ENCODE measurements at regions not wholly inside any gene's neighbourhood (a gene's known extent, or its start where the extent isn't known, plus 50 kb on each side); places are given as distances from the start of the nearest gene placed in this dataset.

- H3K27me3 ChIP-seq: peaks cover 12% of the 10 kb centered on the region
- H3K4me1 ChIP-seq (ENCODE audit: control insufficient read depth in 1 of 2, insufficient read depth in 1 of 2, low read depth in 1 of 2, low read length in 1 of 2): peaks cover 18 to 20% of the 10 kb centered on the region in 2 experiments
- no peaks in the 10 kb centered on the region for H3K9me3 ChIP-seq
- H3K4me3 ChIP-seq (ENCODE audit: low read depth in 1 of 2, low read length in 1 of 2): no peak overlapping the region
- no peak overlapping the region for H3K27ac ChIP-seq
- TF ChIP-seq CTCF (IDR thresholded peaks at IDR 0.05): no peak
- no peaks in the 10 kb centered on the region for H3K36me3 ChIP-seq
These were observed 77.3 kb upstream of the KCNH7 start for GRCh38 chr2:162915858-162916257.

GRCh38 chr2:162914161-162914560, 75.6 kb upstream of the KCNH7 start:
- no peak for TF ChIP-seq CTCF (IDR thresholded peaks at IDR 0.05)
- H3K27ac ChIP-seq: no peak overlapping the region
- no peaks in the 10 kb centered on the region for H3K36me3 ChIP-seq
- no peaks in the 10 kb centered on the region for H3K9me3 ChIP-seq
- H3K4me1 ChIP-seq (ENCODE audit: control insufficient read depth in 1 of 2, insufficient read depth in 1 of 2, low read depth in 1 of 2, low read length in 1 of 2): peaks cover 18 to 20% of the 10 kb centered on the region in 2 experiments
- no peak overlapping the region for H3K4me3 ChIP-seq (ENCODE audit: low read depth in 1 of 2, low read length in 1 of 2)
- H3K27me3 ChIP-seq: peaks cover 20% of the 10 kb centered on the region

- H3K4me3 ChIP-seq (ENCODE audit: low read depth in 1 of 2, low read length in 1 of 2): no peak overlapping the region
- H3K9me3 ChIP-seq: no peaks in the 10 kb centered on the region
- no peak for TF ChIP-seq CTCF (IDR thresholded peaks at IDR 0.05)
- H3K27me3 ChIP-seq: peaks cover 25% of the 10 kb centered on the region
- no peak overlapping the region for H3K27ac ChIP-seq
- peaks cover 11 to 12% of the 10 kb centered on the region in 2 experiments for H3K4me1 ChIP-seq (ENCODE audit: control insufficient read depth in 1 of 2, insufficient read depth in 1 of 2, low read depth in 1 of 2, low read length in 1 of 2)
- no peaks in the 10 kb centered on the region for H3K36me3 ChIP-seq
These were observed 74.2 kb upstream of the KCNH7 start for GRCh38 chr2:162912787-162913186.

DNA sequence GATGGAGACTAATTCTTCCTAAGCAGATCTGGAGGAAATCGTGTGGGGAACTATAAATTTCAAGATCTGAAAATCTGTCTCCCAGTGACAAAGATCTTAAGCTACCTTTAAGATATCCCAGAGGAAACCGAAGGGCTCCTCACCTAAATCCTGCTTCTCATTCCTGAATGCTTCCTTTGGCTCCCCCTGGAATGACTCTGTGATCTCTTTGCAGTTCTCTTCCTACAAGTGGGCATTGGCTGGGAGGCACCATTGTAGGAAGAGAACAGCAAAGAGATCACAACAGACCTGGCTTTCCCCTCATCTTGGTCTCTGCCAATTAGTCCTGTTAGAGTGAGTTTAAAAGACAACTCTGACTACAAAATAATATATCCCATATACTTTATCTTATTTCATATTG, 70.0 kb upstream of the KCNH7 start:
- H3K9me3 ChIP-seq: no peaks in the 10 kb centered on the region
- H3K4me3 ChIP-seq (ENCODE audit: low read depth in 1 of 2, low read length in 1 of 2): no peak overlapping the region
- H3K27me3 ChIP-seq: peaks cover 31% of the 10 kb centered on the region
- H3K4me1 ChIP-seq (ENCODE audit: control insufficient read depth in 1 of 2, insufficient read depth in 1 of 2, low read depth in 1 of 2, low read length in 1 of 2): no peaks in the 10 kb centered on the region
- no peak overlapping the region for H3K27ac ChIP-seq
- no peak for TF ChIP-seq CTCF (IDR thresholded peaks at IDR 0.05)
- H3K36me3 ChIP-seq: no peaks in the 10 kb centered on the region

GRCh38 chr2:162890690-162891311, 52.2 kb upstream of the KCNH7 start:
- TF ChIP-seq CTCF (IDR thresholded peaks at IDR 0.05): peak; percentile 48
- Histone ChIP-seq H3K27ac (no peak overlapping the region), H3K4me1 (ENCODE audit: control insufficient read depth in 1 of 2, insufficient read depth in 1 of 2, low read depth in 1 of 2, low read length in 1 of 2) (peaks cover 10 to 11% of the 10 kb centered on the region in 2 experiments), H3K27me3 (no peaks in the 10 kb centered on the region), H3K36me3 (no peaks in the 10 kb centered on the region), H3K4me3 (ENCODE audit: low read depth in 1 of 2, low read length in 1 of 2) (no peak overlapping the region), H3K9me3 (no peaks in the 10 kb centered on the region)

All from neutrophil (primary cell).